H1 (cell line): ENCODE measurements at regions not wholly inside any gene's neighbourhood (a gene's known extent, or its start where the extent isn't known, plus 50 kb on each side); places are given as distances from the start of the nearest gene placed in this dataset.

Experiments
- CTCF ChIA-PET: fragments of 300-600 bp; sonication (Branson Sonifier 250); formaldehyde crosslinking; loops from one replicate; lab custom pipeline; 2021; ENCODE audit not compliant: partially characterized antibody; lab: Charles Lee
- POLR2A ChIA-PET: fragments of 300-600 bp; sonication (Branson Sonifier 250); formaldehyde crosslinking; loops from one replicate; lab custom pipeline; 2021; ENCODE audit warnings: inconsistent platforms; ENCODE audit not compliant: partially characterized antibody; lab: Charles Lee
- DNase-seq, 2 experiments: peaks; one replicate each; pipeline versions ENCODE4 v3.0.0 to v3.0.0-alpha.2; 2010 to 2022; ENCODE audit warnings: low spot score in 2 of 2, low read depth in 1 of 2, mixed read lengths in 1 of 2
- FAIRE-seq: peaks from 2 replicates; lab custom pipeline; 2011; peaks lifted over from hg19 to GRCh38; lab: Jason Lieb, UNC
- H2AFZ ChIP-seq: 2 replicates; pipeline ENCODE4 v1.8.1; 2012; ENCODE audit warnings: low read length, inconsistent platforms
- H2AK5ac ChIP-seq: 2 replicates; pipeline ENCODE4 v1.6.1; 2013; ENCODE audit warnings: low read depth, low read length
- H2BK120ac ChIP-seq: replicated peaks from 2 replicates; pipeline ENCODE3; 2013; ENCODE audit warnings: low read depth, low read length, inconsistent platforms
- H2BK12ac ChIP-seq: 2 replicates; pipeline ENCODE4 v1.6.1; 2013; ENCODE audit warnings: low read depth, low read length
- H2BK15ac ChIP-seq: 2 replicates; pipeline ENCODE4 v1.6.1; 2013; ENCODE audit warnings: low read length
- H2BK20ac ChIP-seq: 2 replicates; pipeline ENCODE4 v1.6.1; 2013; ENCODE audit warnings: low read length
- H2BK5ac ChIP-seq: 2 replicates; pipeline ENCODE4 v1.6.1; 2013; ENCODE audit warnings: low read depth, low read length
- H3K14ac ChIP-seq: 2 replicates; pipeline ENCODE4 v1.6.1; 2013; ENCODE audit warnings: inconsistent platforms; ENCODE audit not compliant: insufficient read length
- H3K18ac ChIP-seq: 2 replicates; pipeline ENCODE4 v1.6.1; 2013; ENCODE audit warnings: low read length; ENCODE audit errors: extremely low read depth
- H3K23ac ChIP-seq: 2 replicates; pipeline ENCODE4 v1.6.1; 2013; ENCODE audit warnings: inconsistent platforms; ENCODE audit not compliant: insufficient read length
- H3K23me2 ChIP-seq: 2 replicates; pipeline ENCODE4 v1.6.1; 2013; ENCODE audit warnings: low read depth, low read length
- H3K27ac ChIP-seq: 2 replicates; pipeline ENCODE4 v1.6.1; 2011; ENCODE audit warnings: low read depth, low read length, inconsistent platforms
- H3K27me3 ChIP-seq, 4 experiments: replicated peaks in 1 of 4; 1 replicate in 1 of 4; 2 replicates in 3 of 4; pipeline versions ENCODE4 v1.6.1 to v1.8.1; 2011 to 2013; ENCODE audit warnings: low read length in 3 of 4, mild to moderate bottlenecking in 3 of 4, inconsistent platforms in 2 of 4, mixed read lengths in 2 of 4, moderate library complexity in 1 of 4; ENCODE audit not compliant: control insufficient read depth in 3 of 4, insufficient read depth in 3 of 4; ENCODE audit errors: extremely low read depth in 1 of 4
- H3K36me3 ChIP-seq, 4 experiments: 2 replicates each; pipeline versions ENCODE4 v1.6.1 to v1.8.1; 2011 to 2013; ENCODE audit warnings: mild to moderate bottlenecking in 4 of 4, low read length in 3 of 4, moderate library complexity in 2 of 4, control low read depth in 1 of 4, inconsistent platforms in 1 of 4; ENCODE audit not compliant: insufficient read depth in 4 of 4, control insufficient read depth in 2 of 4
- H3K4ac ChIP-seq: replicated peaks from 2 replicates; pipeline ENCODE3; 2013; ENCODE audit warnings: low read length, low read depth, mixed read lengths, inconsistent platforms; ENCODE audit not compliant: insufficient read length
- H3K4me1 ChIP-seq, 4 experiments: replicated peaks in 1 of 4; 1 replicate in 1 of 4; 2 replicates in 3 of 4; pipeline versions ENCODE4 v1.6.1 to v1.8.1; 2011 to 2013; ENCODE audit warnings: low read length in 3 of 4, inconsistent platforms in 2 of 4, mixed read lengths in 1 of 4; ENCODE audit not compliant: insufficient read depth in 4 of 4, control insufficient read depth in 3 of 4
- H3K4me2 ChIP-seq, 2 experiments: 2 replicates each; pipeline versions ENCODE4 v1.6.1 to v1.8.1; 2011 to 2013; ENCODE audit warnings: low read depth in 2 of 2, low read length in 2 of 2, control low read depth in 1 of 2, inconsistent platforms in 1 of 2, mild to moderate bottlenecking in 1 of 2; ENCODE audit not compliant: insufficient read depth in 1 of 2
- H3K4me3 ChIP-seq, 4 experiments: fragments of 200-600, 300-600 bp in 1 of 4; sonication (generic), shearing (Covaris generic), sonication (Bioruptor Twin) in 1 of 4; 2 replicates each; pipeline versions ENCODE4 v1.5.1 to v1.8.1; 2011 to 2016; ENCODE audit warnings: low read length in 4 of 4, low read depth in 3 of 4, control low read depth in 2 of 4, inconsistent platforms in 2 of 4, mild to moderate bottlenecking in 2 of 4, mixed read lengths in 1 of 4, moderate library complexity in 1 of 4; ENCODE audit not compliant: insufficient read depth in 2 of 4; ENCODE audit errors: extremely low read depth in 1 of 4
- H3K56ac ChIP-seq: replicated peaks from 2 replicates; pipeline ENCODE3; 2013; ENCODE audit warnings: low read depth, mild to moderate bottlenecking, mixed read lengths, low read length, inconsistent platforms; ENCODE audit not compliant: insufficient read length
- H3K79me1 ChIP-seq: 2 replicates; pipeline ENCODE4 v1.6.1; 2013; ENCODE audit warnings: low read depth, low read length, control low read depth
- H3K79me2 ChIP-seq, 2 experiments: 2 replicates each; pipeline versions ENCODE4 v1.6.1 to v1.8.1; 2012 to 2013; ENCODE audit warnings: low read length in 2 of 2, mild to moderate bottlenecking in 2 of 2, inconsistent platforms in 1 of 2; ENCODE audit not compliant: insufficient read depth in 2 of 2, control insufficient read depth in 1 of 2
- H3K9ac ChIP-seq, 4 experiments: replicated peaks in 1 of 4; 1 replicate in 1 of 4; 2 replicates in 3 of 4; pipeline versions ENCODE4 v1.6.1 to v1.8.1; 2011 to 2013; ENCODE audit warnings: low read depth in 3 of 4, low read length in 3 of 4, control low read depth in 2 of 4, mild to moderate bottlenecking in 2 of 4, moderate library complexity in 2 of 4, inconsistent platforms in 1 of 4; ENCODE audit errors: extremely low read depth in 1 of 4
- H3K9me3 ChIP-seq, 2 experiments: 2 replicates each; pipeline versions ENCODE4 v1.6.1 to v1.8.1; 2012 to 2013; ENCODE audit warnings: mild to moderate bottlenecking in 2 of 2, moderate library complexity in 2 of 2, control low read depth in 1 of 2, inconsistent platforms in 1 of 2, low read depth in 1 of 2, low read length in 1 of 2, mixed read lengths in 1 of 2; ENCODE audit not compliant: insufficient read depth in 2 of 2
- H4K20me1 ChIP-seq, 2 experiments: replicated peaks in 1 of 2; 2 replicates each; pipeline versions ENCODE3 to v1.8.1; 2011 to 2013; ENCODE audit warnings: inconsistent platforms in 2 of 2, low read length in 2 of 2, mild to moderate bottlenecking in 1 of 2; ENCODE audit not compliant: insufficient read depth in 2 of 2, control insufficient read depth in 1 of 2
- H4K5ac ChIP-seq: 2 replicates; pipeline ENCODE4 v1.6.1; 2013; ENCODE audit warnings: low read length, low read depth, mixed read lengths, inconsistent platforms; ENCODE audit not compliant: insufficient read length
- H4K8ac ChIP-seq: 2 replicates; pipeline ENCODE4 v1.8.0; 2013; ENCODE audit warnings: mild to moderate bottlenecking, moderate library complexity, low read length, inconsistent platforms; ENCODE audit not compliant: insufficient read depth; ENCODE audit errors: extremely low read depth
- H4K91ac ChIP-seq: replicated peaks from 2 replicates; pipeline ENCODE3; 2013; ENCODE audit warnings: low read length, mixed read lengths, inconsistent platforms; ENCODE audit not compliant: insufficient read length
- BACH1 ChIP-seq: IDR thresholded peaks from 2 replicates; pipeline ENCODE4 v1.6.1; 2012; ENCODE audit warnings: low read length, improper control_type of control experiment
- FOSL1 ChIP-seq: IDR thresholded peaks from 2 replicates; pipeline ENCODE4 v1.6.1; 2011; ENCODE audit warnings: mild to moderate bottlenecking, low read depth, low read length, moderate library complexity; ENCODE audit not compliant: insufficient read depth
- GABPA ChIP-seq: IDR thresholded peaks from 2 replicates; pipeline ENCODE4 v1.6.1; 2011; ENCODE audit warnings: mild to moderate bottlenecking, low read length, moderate library complexity, borderline replicate concordance; ENCODE audit not compliant: insufficient read depth
- NRF1 ChIP-seq: IDR thresholded peaks from 2 replicates; pipeline ENCODE4 v1.6.1; 2011; ENCODE audit warnings: mild to moderate bottlenecking, low read depth, low read length, improper control_type of control experiment
- POU5F1 ChIP-seq: IDR thresholded peaks from 2 replicates; pipeline ENCODE4 v1.6.1; 2011; ENCODE audit warnings: low read depth, mild to moderate bottlenecking, low read length, moderate library complexity
- RBBP5 ChIP-seq: IDR thresholded peaks from 2 replicates; pipeline ENCODE4 v1.7.1; 2012; ENCODE audit warnings: low read depth, mild to moderate bottlenecking, inconsistent platforms, low read length, moderate library complexity, borderline replicate concordance

DNA sequence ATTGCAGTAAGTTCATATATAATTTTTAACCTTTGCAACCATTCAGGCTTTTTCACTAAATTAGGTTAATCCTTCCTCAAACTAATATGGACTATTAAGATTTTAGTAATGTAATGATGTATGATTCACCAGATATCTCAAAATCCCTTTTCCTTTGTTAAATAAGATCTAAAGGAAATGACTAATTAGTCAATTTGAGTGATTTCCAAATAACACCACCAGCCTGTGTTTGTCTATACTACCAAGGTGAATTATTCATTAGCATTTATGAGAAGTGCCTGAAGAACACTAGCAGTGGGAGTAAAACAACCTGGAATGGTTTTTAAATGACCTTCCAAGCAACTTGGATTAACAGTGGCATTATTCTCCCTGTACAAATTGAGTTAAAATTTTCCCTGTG is 670.6 kb upstream of the PKN2 start:
- Histone ChIP-seq H3K27ac (no peak overlapping the region), H3K14ac (no peak overlapping the region), H4K20me1 (no peaks in the 10 kb centered on the region), H3K23me2 (no peaks in the 10 kb centered on the region), H3K36me3 (no peaks in the 10 kb centered on the region), H3K4ac (no peak overlapping the region), H2AFZ (no peak overlapping the region), H3K4me3 (no peak overlapping the region)
- CTCF ChIA-PET = interaction anchor here (0.8 kb wide), 1 partner anchor 643 kb away, joined by 3 read pairs; no protein-coding TSS in a partner anchor
- TF ChIP-seq NRF1 = no peak
- no peak for TF ChIP-seq POU5F1
- no peak for TF ChIP-seq RBBP5
- TF ChIP-seq GABPA = no peak
- TF ChIP-seq BACH1 = no peak
- no peak for TF ChIP-seq FOSL1
- TF ChIP-seq, all 59 proteins: peak for 0
- DNase-seq = no peak
- no peak overlapping the region for H3K56ac ChIP-seq
- no peaks in the 10 kb centered on the region for H3K79me1 ChIP-seq
- H4K8ac ChIP-seq = no peak overlapping the region
- no peak overlapping the region for H4K5ac ChIP-seq
- H3K9ac ChIP-seq = no peak overlapping the region
- H2BK120ac ChIP-seq = no peak overlapping the region
- H3K4me1 ChIP-seq = no peaks in the 10 kb centered on the region
- H3K79me2 ChIP-seq = no peaks in the 10 kb centered on the region
- no peak overlapping the region for H2BK15ac ChIP-seq
- H4K91ac ChIP-seq = no peak overlapping the region
- H3K23ac ChIP-seq = no peak overlapping the region
- no peak overlapping the region for H2AK5ac ChIP-seq
- no peak for FAIRE-seq
- H3K4me2 ChIP-seq = no peak overlapping the region
- H2BK12ac ChIP-seq = no peak overlapping the region
- POLR2A ChIA-PET = no interaction called here
- H3K18ac ChIP-seq = no peak overlapping the region
- H2BK20ac ChIP-seq = no peak overlapping the region
- H3K27me3 ChIP-seq = no peaks in the 10 kb centered on the region
- no peak overlapping the region for H2BK5ac ChIP-seq
- no peaks in the 10 kb centered on the region for H3K9me3 ChIP-seq
